ENCODE measurements at regions not wholly inside any gene's neighbourhood (a gene's known extent, or its start where the extent isn't known, plus 50 kb on each side); places are given as distances from the start of the nearest gene placed in this dataset.
"Not testable (repeated sequence)": the region's sequence is repeated elsewhere in the genome, so short reads cannot be mapped to it uniquely, and the experiment has no call there.

DNA sequence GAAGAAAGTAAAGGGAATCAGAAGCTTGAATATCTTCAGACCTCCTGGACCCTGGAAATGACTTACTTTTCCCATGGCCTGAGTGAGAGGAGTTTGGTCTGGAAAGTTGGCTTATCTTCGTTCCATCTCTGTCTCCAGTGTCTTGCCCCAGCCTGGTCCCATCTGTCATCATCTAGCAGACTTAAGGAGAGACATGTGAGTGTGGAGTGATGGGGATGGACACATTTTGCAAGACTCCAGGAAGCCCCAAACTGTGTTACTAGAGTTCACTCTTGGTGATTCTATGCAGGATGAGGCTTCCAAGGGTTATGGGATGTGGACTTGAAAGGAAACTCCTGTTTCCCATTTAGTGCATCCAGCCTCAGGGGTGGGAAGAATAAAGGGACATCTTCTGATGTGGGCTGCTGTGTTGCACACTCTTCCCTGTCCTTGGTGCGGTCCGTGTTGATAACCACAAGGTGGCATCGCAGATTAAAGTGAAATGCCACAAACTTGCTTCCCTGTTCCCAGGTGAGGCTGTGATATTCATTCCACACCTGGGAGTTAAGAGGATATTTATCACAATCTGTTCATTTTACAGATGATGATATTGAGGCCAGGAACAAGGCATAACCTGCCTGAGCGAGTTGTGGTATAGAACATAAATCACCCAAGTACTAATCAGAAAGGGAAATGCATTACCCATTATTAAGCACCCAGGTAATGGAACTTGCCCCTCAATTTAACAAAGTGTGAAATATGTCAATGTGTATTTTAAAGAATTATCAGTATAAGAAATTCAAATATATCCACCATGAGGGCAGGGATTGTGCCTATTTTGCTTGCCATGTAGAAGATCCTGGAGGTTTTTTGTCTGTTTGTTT lies 269.9 kb upstream of the PAPPA start:
- no peak overlapping the region for H3K27ac ChIP-seq (ENCODE audit: low read depth, low read length)
- H3K4ac ChIP-seq (ENCODE audit: low read depth, low read length): no peak overlapping the region
- DNase-seq: peak; percentile 61
- H3K4me1 ChIP-seq (ENCODE audit: control insufficient read depth, low read depth, low read length): no peaks in the 10 kb centered on the region
- no peaks in the 10 kb centered on the region for H3K36me3 ChIP-seq (ENCODE audit: control insufficient read depth, insufficient read depth, low read length)
- no peak overlapping the region for H3K56ac ChIP-seq (ENCODE audit: low read length)
- no peaks in the 10 kb centered on the region for H3K27me3 ChIP-seq (ENCODE audit: insufficient read depth, low read length, poor library complexity)
- no peaks in the 10 kb centered on the region for H3K79me2 ChIP-seq (ENCODE audit: control insufficient read depth, insufficient read depth, low read length)
- H4K5ac ChIP-seq (ENCODE audit: low read length): no peak overlapping the region
- H2BK15ac ChIP-seq (replicated peaks; ENCODE audit: low read depth): no peak overlapping the region
- no peak overlapping the region for H2BK5ac ChIP-seq (ENCODE audit: low read length)
- H3K79me1 ChIP-seq (ENCODE audit: low read length): no peaks in the 10 kb centered on the region
- H2BK120ac ChIP-seq (ENCODE audit: low read depth, low read length): no peak overlapping the region
- H3K9ac ChIP-seq (ENCODE audit: low read length): no peak overlapping the region
- no peak overlapping the region for H2AK5ac ChIP-seq (ENCODE audit: low read length)
- H3K4me2 ChIP-seq (ENCODE audit: low read length): no peak overlapping the region
- no peak overlapping the region for H3K18ac ChIP-seq (ENCODE audit: low read length)
- no CpG with 5 or more reads among the region's 5 CpGs for WGBS (ENCODE audit: extremely low coverage, insufficient coverage, low lambda C conversion rate)
- H3K23ac ChIP-seq (ENCODE audit: low read length): no peak overlapping the region
- H4K8ac ChIP-seq (ENCODE audit: low read depth, low read length): no peak overlapping the region
- no peak overlapping the region for H3K4me3 ChIP-seq (ENCODE audit: low read length)

DNA sequence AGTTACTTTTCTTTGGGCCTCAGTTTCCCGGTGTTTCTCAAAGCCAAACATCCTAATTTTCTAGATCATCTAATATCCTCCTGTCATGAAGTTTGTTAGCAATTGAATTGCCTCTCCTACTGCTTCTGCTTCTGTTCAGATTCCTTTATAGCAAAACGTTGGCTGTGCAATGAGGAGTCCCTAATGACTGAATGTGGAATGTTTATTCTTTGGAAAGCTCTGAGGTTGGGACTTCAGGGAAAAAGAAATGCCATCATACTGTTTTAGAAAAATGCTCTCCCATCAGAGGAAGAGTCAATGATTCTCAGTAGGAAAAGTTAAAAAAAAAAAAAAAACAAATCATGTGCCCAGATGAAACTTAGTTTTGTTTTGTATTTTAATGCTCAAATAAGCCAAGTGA lies 268.7 kb upstream of the PAPPA start:
- no peaks in the 10 kb centered on the region for H3K36me3 ChIP-seq (ENCODE audit: control insufficient read depth, insufficient read depth, low read length)
- no CpG with 5 or more reads among the region's 2 CpGs for WGBS (ENCODE audit: extremely low coverage, insufficient coverage, low lambda C conversion rate)
- H3K23ac ChIP-seq (ENCODE audit: low read length): no peak overlapping the region
- H4K5ac ChIP-seq (ENCODE audit: low read length): no peak overlapping the region
- H2BK15ac ChIP-seq (replicated peaks; ENCODE audit: low read depth): no peak overlapping the region
- H2AK5ac ChIP-seq (ENCODE audit: low read length): no peak overlapping the region
- no peak overlapping the region for H3K9ac ChIP-seq (ENCODE audit: low read length)
- no peak overlapping the region for H4K8ac ChIP-seq (ENCODE audit: low read depth, low read length)
- no peaks in the 10 kb centered on the region for H3K27me3 ChIP-seq (ENCODE audit: insufficient read depth, low read length, poor library complexity)
- H3K79me1 ChIP-seq (ENCODE audit: low read length): no peaks in the 10 kb centered on the region
- no peak for DNase-seq
- no peak overlapping the region for H3K56ac ChIP-seq (ENCODE audit: low read length)
- H3K79me2 ChIP-seq (ENCODE audit: control insufficient read depth, insufficient read depth, low read length): no peaks in the 10 kb centered on the region
- no peak overlapping the region for H2BK120ac ChIP-seq (ENCODE audit: low read depth, low read length)
- no peak overlapping the region for H2BK5ac ChIP-seq (ENCODE audit: low read length)
- no peak overlapping the region for H3K18ac ChIP-seq (ENCODE audit: low read length)
- no peak overlapping the region for H3K27ac ChIP-seq (ENCODE audit: low read depth, low read length)
- H3K4me3 ChIP-seq (ENCODE audit: low read length): no peak overlapping the region
- H3K4me2 ChIP-seq (ENCODE audit: low read length): no peak overlapping the region
- H3K4ac ChIP-seq (ENCODE audit: low read depth, low read length): no peak overlapping the region
- no peaks in the 10 kb centered on the region for H3K4me1 ChIP-seq (ENCODE audit: control insufficient read depth, low read depth, low read length)

DNA sequence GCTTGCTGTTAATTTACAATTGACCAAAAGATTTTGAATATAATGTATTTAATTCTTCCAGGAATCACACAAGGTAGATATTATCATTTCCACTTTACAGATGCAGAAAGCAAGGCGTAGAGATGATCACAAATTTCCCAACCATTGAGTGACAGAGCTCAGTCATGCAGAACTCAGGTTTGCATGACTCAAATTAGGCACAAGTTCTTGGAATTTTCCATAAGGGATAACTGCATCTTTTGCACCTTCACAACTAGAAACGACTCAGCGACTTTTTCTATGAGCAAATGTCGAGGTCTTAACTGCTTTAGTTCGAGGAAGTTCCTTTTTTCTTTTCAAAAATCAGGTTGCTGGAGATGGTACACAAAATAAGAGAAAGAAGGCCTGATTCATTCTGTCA lies 265.5 kb upstream of the PAPPA start:
- no peaks in the 10 kb centered on the region for H3K36me3 ChIP-seq (ENCODE audit: control insufficient read depth, insufficient read depth, low read length)
- no CpG with 5 or more reads among the region's 5 CpGs for WGBS (ENCODE audit: extremely low coverage, insufficient coverage, low lambda C conversion rate)

DNA sequence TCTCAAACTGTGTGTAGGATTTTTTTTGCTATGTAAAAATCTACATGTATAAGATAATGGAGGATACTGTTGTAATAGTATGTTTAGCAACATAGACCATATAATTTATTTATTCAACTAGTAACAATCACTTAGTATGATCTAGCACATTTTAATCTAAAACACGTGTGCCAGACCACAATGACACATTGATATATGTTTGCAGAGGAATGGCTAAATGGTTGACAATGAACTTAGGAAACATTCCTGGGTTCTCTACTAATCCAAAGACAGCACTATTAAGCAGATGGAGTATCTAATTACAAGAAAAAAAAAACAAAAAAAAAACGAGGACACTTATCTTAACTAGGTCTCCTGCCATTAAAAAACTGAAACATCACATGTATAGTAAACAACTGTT lies 261.7 kb upstream of the PAPPA start:
- Histone ChIP-seq H2BK5ac (ENCODE audit: low read length) (no peak overlapping the region), H3K4me3 (ENCODE audit: low read length) (no peak overlapping the region), H3K18ac (ENCODE audit: low read length) (no peak overlapping the region), H3K9ac (ENCODE audit: low read length) (no peak overlapping the region), H3K4ac (ENCODE audit: low read depth, low read length) (no peak overlapping the region), H3K27ac (ENCODE audit: low read depth, low read length) (no peak overlapping the region), H3K79me1 (ENCODE audit: low read length) (no peaks in the 10 kb centered on the region), H2BK120ac (ENCODE audit: low read depth, low read length) (no peak overlapping the region), H4K5ac (ENCODE audit: low read length) (no peak overlapping the region), H2BK15ac (replicated peaks; ENCODE audit: low read depth) (no peak overlapping the region), H3K27me3 (ENCODE audit: insufficient read depth, low read length, poor library complexity) (no peaks in the 10 kb centered on the region), H4K8ac (ENCODE audit: low read depth, low read length) (no peak overlapping the region), H3K23ac (ENCODE audit: low read length) (no peak overlapping the region), H3K4me2 (ENCODE audit: low read length) (no peak overlapping the region), H3K36me3 (ENCODE audit: control insufficient read depth, insufficient read depth, low read length) (no peaks in the 10 kb centered on the region), H3K56ac (ENCODE audit: low read length) (no peak overlapping the region), H3K79me2 (ENCODE audit: control insufficient read depth, insufficient read depth, low read length) (no peaks in the 10 kb centered on the region), H3K4me1 (ENCODE audit: control insufficient read depth, low read depth, low read length) (no peaks in the 10 kb centered on the region), H2AK5ac (ENCODE audit: low read length) (no peak overlapping the region)
- no peak for DNase-seq
- WGBS (ENCODE audit: extremely low coverage, insufficient coverage, low lambda C conversion rate): no CpG with 5 or more reads among the region's 2 CpGs

More for the DNA sequence above, 265.5 kb upstream of the PAPPA start:
- Histone ChIP-seq H3K27ac (ENCODE audit: low read depth, low read length) (no peak overlapping the region), H2AK5ac (ENCODE audit: low read length) (no peak overlapping the region), H3K9ac (ENCODE audit: low read length) (no peak overlapping the region), H3K4ac (ENCODE audit: low read depth, low read length) (no peak overlapping the region), H3K4me1 (ENCODE audit: control insufficient read depth, low read depth, low read length) (no peaks in the 10 kb centered on the region), H3K23ac (ENCODE audit: low read length) (no peak overlapping the region), H3K79me2 (ENCODE audit: control insufficient read depth, insufficient read depth, low read length) (no peaks in the 10 kb centered on the region), H3K4me3 (ENCODE audit: low read length) (no peak overlapping the region), H4K5ac (ENCODE audit: low read length) (no peak overlapping the region), H3K56ac (ENCODE audit: low read length) (no peak overlapping the region), H4K8ac (ENCODE audit: low read depth, low read length) (no peak overlapping the region), H3K4me2 (ENCODE audit: low read length) (no peak overlapping the region), H3K79me1 (ENCODE audit: low read length) (no peaks in the 10 kb centered on the region), H2BK15ac (replicated peaks; ENCODE audit: low read depth) (no peak overlapping the region), H3K18ac (ENCODE audit: low read length) (no peak overlapping the region), H3K27me3 (ENCODE audit: insufficient read depth, low read length, poor library complexity) (no peaks in the 10 kb centered on the region), H2BK5ac (ENCODE audit: low read length) (no peak overlapping the region), H2BK120ac (ENCODE audit: low read depth, low read length) (no peak overlapping the region)
- DNase-seq: no peak

DNA sequence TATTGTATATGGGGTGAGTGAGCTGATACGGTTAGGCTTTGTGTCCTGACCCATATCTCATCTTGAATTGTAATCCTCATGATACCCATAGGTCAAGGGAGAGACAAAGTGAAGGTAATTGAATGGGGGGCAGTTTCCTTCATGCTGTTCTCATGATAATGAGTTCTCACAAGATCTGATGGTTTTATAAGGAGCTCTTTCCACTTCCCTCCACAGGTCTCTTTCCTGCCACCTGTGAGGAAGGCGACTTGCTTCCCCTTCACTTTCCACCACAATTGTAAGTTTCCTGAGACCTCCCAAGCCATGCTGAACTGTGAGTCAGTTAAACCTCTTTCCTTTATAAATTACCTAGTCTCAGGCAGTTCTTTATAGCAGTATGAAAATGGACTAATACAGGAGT lies 255.1 kb upstream of the PAPPA start:
- DNase-seq: peak; percentile 40
- H3K23ac ChIP-seq (ENCODE audit: low read length); H4K5ac ChIP-seq (ENCODE audit: low read length); H2BK5ac ChIP-seq (ENCODE audit: low read length); H3K4me1 ChIP-seq (ENCODE audit: control insufficient read depth, low read depth, low read length); H3K36me3 ChIP-seq (ENCODE audit: control insufficient read depth, insufficient read depth, low read length); H3K4ac ChIP-seq (ENCODE audit: low read depth, low read length); H3K9ac ChIP-seq (ENCODE audit: low read length); H3K79me2 ChIP-seq (ENCODE audit: control insufficient read depth, insufficient read depth, low read length); H2AK5ac ChIP-seq (ENCODE audit: low read length); H3K4me2 ChIP-seq (ENCODE audit: low read length); H3K27ac ChIP-seq (ENCODE audit: low read depth, low read length); H4K8ac ChIP-seq (ENCODE audit: low read depth, low read length); H3K4me3 ChIP-seq (ENCODE audit: low read length); H2BK15ac ChIP-seq (replicated peaks; ENCODE audit: low read depth); H3K79me1 ChIP-seq (ENCODE audit: low read length); H3K18ac ChIP-seq (ENCODE audit: low read length); H3K27me3 ChIP-seq (ENCODE audit: insufficient read depth, low read length, poor library complexity); H2BK120ac ChIP-seq (ENCODE audit: low read depth, low read length); H3K56ac ChIP-seq (ENCODE audit: low read length): not testable (repeated sequence)
- WGBS (ENCODE audit: extremely low coverage, insufficient coverage, low lambda C conversion rate): no CpG with 5 or more reads among the region's 2 CpGs

DNA sequence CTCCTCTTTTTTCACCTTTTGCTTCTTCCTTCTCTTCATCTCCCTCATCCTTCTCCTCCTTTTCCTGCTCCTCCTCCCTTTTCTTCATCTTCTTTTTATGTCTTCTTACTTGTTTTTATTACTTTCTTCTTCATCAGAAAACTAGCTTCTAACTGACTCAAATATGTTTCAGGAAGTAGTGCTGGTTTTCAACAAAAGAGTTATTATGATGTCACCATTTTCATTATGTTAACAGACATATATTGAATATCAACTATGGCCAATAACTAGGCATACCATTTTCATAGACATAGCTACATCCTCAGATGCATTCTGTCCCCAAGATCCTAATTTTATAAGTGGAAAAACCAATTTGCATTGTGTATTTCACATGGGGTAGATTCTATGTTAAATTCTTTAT lies 252.9 kb upstream of the PAPPA start:
- Histone ChIP-seq H3K23ac (ENCODE audit: low read length) (no peak overlapping the region), H3K4me1 (ENCODE audit: control insufficient read depth, low read depth, low read length) (no peaks in the 10 kb centered on the region), H4K5ac (ENCODE audit: low read length) (no peak overlapping the region), H3K4ac (ENCODE audit: low read depth, low read length) (no peak overlapping the region), H3K36me3 (ENCODE audit: control insufficient read depth, insufficient read depth, low read length) (no peaks in the 10 kb centered on the region), H3K4me3 (ENCODE audit: low read length) (no peak overlapping the region), H3K4me2 (ENCODE audit: low read length) (no peak overlapping the region), H3K27me3 (ENCODE audit: insufficient read depth, low read length, poor library complexity) (no peaks in the 10 kb centered on the region), H3K79me1 (ENCODE audit: low read length) (no peaks in the 10 kb centered on the region), H3K9ac (ENCODE audit: low read length) (no peak overlapping the region), H4K8ac (ENCODE audit: low read depth, low read length) (no peak overlapping the region), H2AK5ac (ENCODE audit: low read length) (no peak overlapping the region), H3K56ac (ENCODE audit: low read length) (no peak overlapping the region), H2BK5ac (ENCODE audit: low read length) (no peak overlapping the region), H3K79me2 (ENCODE audit: control insufficient read depth, insufficient read depth, low read length) (no peaks in the 10 kb centered on the region), H2BK120ac (ENCODE audit: low read depth, low read length) (no peak overlapping the region), H3K18ac (ENCODE audit: low read length) (no peak overlapping the region), H2BK15ac (replicated peaks; ENCODE audit: low read depth) (no peak overlapping the region), H3K27ac (ENCODE audit: low read depth, low read length) (no peak overlapping the region)
- DNase-seq: no peak
